Esophagus squamous epithelium (tissue), 4 donors: ENCODE measurements at regions not wholly inside any gene's neighbourhood (a gene's known extent, or its start where the extent isn't known, plus 50 kb on each side); places are given as distances from the start of the nearest gene placed in this dataset.

Experiments used
- POLR2A ChIP-seq, 4 donors: fragments of 450-650 bp; IDR thresholded peaks; one replicate each; pipeline ENCODE4 v1.6.1; 2017; ENCODE audit warnings: antibody characterized with exemption in 4 of 4, mild to moderate bottlenecking in 4 of 4, moderate library complexity in 3 of 4
- TF ChIP-seq, protein P1 (sequence below), 6 experiments: fragments of 450-650 bp in 4 of 6; fragments of 200-600 bp in 2 of 6; sonication (generic) in 2 of 6; IDR thresholded peaks; one replicate each; pipeline ENCODE4 v1.5.1; 2016 to 2019; ENCODE audit warnings: antibody characterized with exemption in 6 of 6, mild to moderate bottlenecking in 4 of 6, moderate library complexity in 4 of 6

- no peak for TF ChIP-seq POLR2A (IDR thresholded peaks at IDR 0.05)
- TF ChIP-seq, protein P1, sequence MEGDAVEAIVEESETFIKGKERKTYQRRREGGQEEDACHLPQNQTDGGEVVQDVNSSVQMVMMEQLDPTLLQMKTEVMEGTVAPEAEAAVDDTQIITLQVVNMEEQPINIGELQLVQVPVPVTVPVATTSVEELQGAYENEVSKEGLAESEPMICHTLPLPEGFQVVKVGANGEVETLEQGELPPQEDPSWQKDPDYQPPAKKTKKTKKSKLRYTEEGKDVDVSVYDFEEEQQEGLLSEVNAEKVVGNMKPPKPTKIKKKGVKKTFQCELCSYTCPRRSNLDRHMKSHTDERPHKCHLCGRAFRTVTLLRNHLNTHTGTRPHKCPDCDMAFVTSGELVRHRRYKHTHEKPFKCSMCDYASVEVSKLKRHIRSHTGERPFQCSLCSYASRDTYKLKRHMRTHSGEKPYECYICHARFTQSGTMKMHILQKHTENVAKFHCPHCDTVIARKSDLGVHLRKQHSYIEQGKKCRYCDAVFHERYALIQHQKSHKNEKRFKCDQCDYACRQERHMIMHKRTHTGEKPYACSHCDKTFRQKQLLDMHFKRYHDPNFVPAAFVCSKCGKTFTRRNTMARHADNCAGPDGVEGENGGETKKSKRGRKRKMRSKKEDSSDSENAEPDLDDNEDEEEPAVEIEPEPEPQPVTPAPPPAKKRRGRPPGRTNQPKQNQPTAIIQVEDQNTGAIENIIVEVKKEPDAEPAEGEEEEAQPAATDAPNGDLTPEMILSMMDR (IDR thresholded peaks at IDR 0.05), result no peak
Measured at GRCh38 chr12:92022093-92022492, 123.6 kb downstream of the BTG1 start.
